IPS-18c (cell line): ENCODE measurements at regions not wholly inside any gene's neighbourhood (a gene's known extent, or its start where the extent isn't known, plus 50 kb on each side); places are given as distances from the start of the nearest gene placed in this dataset.
"Not testable (repeated sequence)": the region's sequence is repeated elsewhere in the genome, so short reads cannot be mapped to it uniquely, and the experiment has no call there.

ENCODE experiments used
- H3K4me3 ChIP-seq: 2 replicates; pipeline ENCODE4 v1.7.0; 2013; ENCODE audit warnings: low read depth, mild to moderate bottlenecking, low read length, moderate library complexity; ENCODE audit not compliant: insufficient read depth
- H3K9me3 ChIP-seq: one replicate; pipeline ENCODE4 v1.6.1; 2013; ENCODE audit warnings: mild to moderate bottlenecking, low read length, moderate library complexity; ENCODE audit not compliant: control insufficient read depth, insufficient read depth

GRCh38 chr14:25400607-25401206, 350.8 kb upstream of the STXBP6 start:
- Histone ChIP-seq H3K9me3 (no peaks in the 10 kb centered on the region), H3K4me3 (no peak overlapping the region)

GRCh38 chr14:25396128-25396527, 346.2 kb upstream of the STXBP6 start:
- H3K9me3 ChIP-seq, result no peaks in the 10 kb centered on the region
- no peak overlapping the region for H3K4me3 ChIP-seq

DNA sequence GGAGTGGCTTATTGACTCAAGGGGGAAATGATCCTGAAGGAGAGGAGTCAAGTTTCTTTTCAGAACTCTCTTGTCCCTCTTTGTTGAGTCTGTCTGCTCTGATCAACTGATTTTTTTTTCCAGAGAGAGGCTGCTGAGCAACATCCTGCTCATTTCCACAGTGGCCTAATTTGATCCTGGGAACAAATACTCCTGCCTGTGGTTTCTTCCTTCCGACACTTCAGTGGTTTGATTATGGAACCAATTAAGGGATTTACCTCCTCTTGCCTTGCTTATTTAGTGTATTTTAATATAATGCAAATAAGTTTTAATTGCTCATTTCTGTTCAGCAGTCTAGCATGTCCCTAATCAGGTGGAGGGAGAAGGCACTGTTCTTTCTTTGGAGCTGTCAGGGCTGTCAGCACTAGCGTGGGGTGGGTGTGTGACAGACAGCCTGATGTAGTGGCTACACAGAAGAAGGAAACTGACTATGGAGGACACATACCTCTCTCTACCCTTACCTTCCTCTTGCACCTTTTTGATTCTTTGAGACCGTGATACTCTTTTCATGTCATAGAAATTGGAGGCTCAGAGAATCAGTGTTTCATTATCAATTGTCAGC, 344.9 kb upstream of the STXBP6 start:
- H3K4me3 ChIP-seq, result no peak overlapping the region
- no peaks in the 10 kb centered on the region for H3K9me3 ChIP-seq

GRCh38 chr14:25394356-25394755, 344.4 kb upstream of the STXBP6 start:
- Histone ChIP-seq H3K9me3 (no peaks in the 10 kb centered on the region), H3K4me3 (no peak overlapping the region)

- no peak overlapping the region for H3K4me3 ChIP-seq
Measured at GRCh38 chr14:25389948-25390347, 340.0 kb upstream of the STXBP6 start.

DNA sequence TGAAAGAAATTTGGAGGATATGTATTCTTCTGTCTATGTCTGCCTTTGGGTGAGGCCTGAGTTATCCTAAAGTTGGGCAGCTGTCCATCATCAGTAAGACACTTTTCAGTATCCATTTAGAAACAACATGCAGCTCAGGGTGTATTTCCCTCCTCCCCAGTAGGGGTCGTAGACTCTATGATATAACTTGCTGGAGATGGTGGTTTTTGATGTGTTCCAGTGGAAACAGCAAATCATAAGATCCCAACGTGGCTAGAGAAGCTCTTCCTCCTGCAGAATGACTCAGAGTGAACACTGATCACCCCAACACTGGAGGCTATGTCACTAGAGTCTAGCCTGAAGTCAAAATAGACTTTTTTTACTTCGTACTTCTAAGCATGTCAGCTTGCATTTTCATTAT, 331.6 kb upstream of the STXBP6 start:
- Histone ChIP-seq H3K9me3 (peaks cover 2% of the 10 kb centered on the region), H3K4me3 (no peak overlapping the region)

More at GRCh38 chr14:25389948-25390347, 340.0 kb upstream of the STXBP6 start:
- peaks cover 2% of the 10 kb centered on the region for H3K9me3 ChIP-seq

DNA sequence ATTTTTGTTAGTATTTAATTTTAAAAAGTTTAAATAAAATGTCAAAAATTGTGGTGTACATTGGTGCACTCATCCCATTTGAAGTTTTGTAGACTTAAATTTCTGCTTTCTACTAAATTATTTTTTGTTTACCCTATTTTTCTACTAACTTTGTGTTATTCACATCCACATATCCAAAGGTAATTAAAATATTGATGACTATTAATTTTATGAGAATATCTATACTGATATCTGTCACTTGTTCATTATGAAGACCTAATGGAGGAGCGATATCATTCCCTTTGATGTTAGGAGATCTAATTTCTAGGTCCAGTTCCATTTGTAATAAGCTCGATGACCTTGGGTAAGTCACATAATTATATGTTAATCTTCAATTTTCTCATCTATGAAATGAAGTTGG, 325.7 kb upstream of the STXBP6 start:
- H3K4me3 ChIP-seq, result no peak overlapping the region
- no peaks in the 10 kb centered on the region for H3K9me3 ChIP-seq

DNA sequence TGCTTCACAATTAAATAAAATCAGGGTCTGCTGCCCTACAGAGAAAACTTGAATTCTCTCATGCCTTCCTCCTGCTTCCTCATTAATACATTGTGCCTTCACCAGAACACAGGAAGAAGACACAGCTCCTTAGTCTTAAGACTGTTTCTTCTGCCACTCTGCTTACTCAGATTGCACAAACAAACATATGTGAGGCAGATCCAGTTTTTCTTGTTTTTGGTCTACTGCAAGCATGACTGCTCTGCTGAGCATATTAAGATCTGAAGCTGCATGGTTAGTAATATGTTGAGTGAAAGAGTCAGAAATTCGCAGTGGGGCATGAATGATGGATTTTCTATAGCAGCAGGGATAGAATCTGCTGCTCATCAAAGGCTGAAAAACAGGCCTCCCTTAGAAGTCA, 321.1 kb upstream of the STXBP6 start:
- no peak overlapping the region for H3K4me3 ChIP-seq
- H3K9me3 ChIP-seq, result no peaks in the 10 kb centered on the region

- not testable (repeated sequence) for H3K4me3 ChIP-seq, H3K9me3 ChIP-seq
Measured at GRCh38 chr14:25370057-25370456, 320.1 kb upstream of the STXBP6 start.

DNA sequence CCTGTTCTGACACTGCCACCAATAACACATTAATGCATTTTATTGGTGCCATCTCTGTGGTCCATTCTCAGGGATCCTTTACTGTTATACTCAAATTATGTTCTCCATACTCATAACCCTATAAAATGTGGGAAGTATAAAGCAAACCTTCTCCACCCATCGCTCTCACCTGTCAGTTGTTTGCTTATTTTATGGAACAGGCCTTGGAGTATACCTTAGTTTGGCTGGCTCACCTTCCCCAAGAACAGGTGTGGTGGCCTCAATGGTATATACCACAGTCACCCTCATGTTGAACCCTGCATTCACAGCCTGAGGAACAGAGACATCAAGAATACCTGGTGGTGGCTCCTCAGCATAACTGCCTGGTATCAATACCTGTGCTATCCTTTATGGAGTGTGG, 308.4 kb upstream of the STXBP6 start:
- Histone ChIP-seq H3K9me3 (no peaks in the 10 kb centered on the region), H3K4me3 (no peak overlapping the region)

- Histone ChIP-seq H3K9me3 (no peaks in the 10 kb centered on the region), H3K4me3 (no peak overlapping the region)
Measured at GRCh38 chr14:25351269-25351668, 301.3 kb upstream of the STXBP6 start.

DNA sequence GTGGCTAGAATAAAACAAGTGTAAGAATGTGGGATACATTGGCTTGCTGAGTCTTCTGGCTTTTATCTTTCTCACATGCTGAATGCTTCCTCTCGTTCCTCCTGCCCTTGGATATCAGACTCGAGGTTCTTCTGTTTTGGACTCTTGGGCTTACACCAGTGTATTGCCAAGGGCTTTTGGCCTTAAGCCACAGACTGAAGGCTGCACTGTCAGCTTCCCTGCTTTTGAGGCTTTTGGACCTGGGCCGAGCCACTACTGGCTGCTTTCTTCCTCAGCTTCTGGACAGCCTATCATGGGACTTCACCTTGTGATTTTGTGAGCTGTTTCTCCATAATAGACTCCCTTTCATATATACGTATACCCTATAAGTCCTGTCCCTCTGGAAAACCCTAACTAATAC, 300.9 kb upstream of the STXBP6 start:
- no peaks in the 10 kb centered on the region for H3K9me3 ChIP-seq

DNA sequence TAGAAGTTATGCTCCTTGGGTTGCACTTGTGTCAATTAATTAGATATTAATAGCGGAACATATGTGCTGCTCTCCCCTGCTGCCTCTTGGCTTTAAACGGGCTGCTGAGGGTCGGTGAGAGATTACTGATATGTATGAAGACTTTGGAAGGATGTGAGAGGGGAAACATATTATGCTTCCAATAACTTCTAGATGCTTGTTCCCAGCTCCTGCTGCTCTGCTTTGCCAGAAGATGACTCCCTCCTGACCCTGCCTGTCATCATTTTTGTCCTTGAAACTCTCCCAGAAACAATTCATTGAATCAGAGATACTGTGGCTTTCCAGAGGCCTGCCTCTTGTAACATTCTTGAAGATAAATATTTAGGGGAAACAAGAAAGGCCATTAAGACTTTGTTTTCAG, 300.1 kb upstream of the STXBP6 start:
- Histone ChIP-seq H3K9me3 (no peaks in the 10 kb centered on the region), H3K4me3 (no peak overlapping the region)

More for the DNA sequence above, 300.9 kb upstream of the STXBP6 start:
- H3K4me3 ChIP-seq, result no peak overlapping the region

- no peak overlapping the region for H3K4me3 ChIP-seq
- H3K9me3 ChIP-seq, result no peaks in the 10 kb centered on the region
Measured at GRCh38 chr14:25349269-25349668, 299.3 kb upstream of the STXBP6 start.

DNA sequence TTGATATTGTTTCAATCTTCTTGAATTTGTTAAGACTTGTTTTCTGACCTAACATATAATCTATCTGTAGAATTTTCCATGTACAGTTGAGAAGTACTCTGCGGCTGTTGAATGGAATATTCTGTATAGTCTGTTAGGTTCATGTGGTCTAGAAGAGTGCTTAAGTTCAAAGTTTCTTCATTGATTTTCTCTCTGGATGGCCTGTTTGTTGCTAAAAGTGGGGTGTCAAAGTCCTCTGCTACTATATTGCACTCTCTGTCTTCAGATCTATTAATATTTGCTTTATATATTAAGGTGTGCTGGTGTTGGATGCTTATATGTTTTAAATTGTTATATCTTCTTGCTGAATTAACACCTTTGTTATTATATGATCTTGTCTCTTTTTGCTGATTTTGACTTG, 290.9 kb upstream of the STXBP6 start:
- no peak overlapping the region for H3K4me3 ChIP-seq
- H3K9me3 ChIP-seq, result peaks cover 2% of the 10 kb centered on the region

GRCh38 chr14:25322784-25323183, 272.8 kb upstream of the STXBP6 start:
- no peak overlapping the region for H3K4me3 ChIP-seq
- H3K9me3 ChIP-seq, result no peaks in the 10 kb centered on the region

DNA sequence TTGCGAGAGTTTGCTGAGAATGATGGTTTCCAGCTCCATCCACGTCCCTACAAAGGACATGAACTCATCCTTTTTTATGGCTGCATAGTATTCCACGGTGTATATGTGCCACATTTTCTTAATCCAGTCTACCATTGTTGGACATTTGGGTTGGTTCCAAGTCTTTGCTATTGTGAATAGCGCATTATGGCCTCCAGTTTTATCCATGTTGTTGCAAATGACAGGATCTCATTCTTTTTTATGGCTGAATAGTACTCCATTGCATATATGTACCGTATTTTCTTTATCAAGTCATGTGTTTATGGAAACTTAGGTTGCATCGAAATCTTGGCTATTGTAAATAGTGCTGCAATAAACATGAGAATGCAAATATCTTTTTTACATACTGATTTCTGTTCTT, 266.1 kb upstream of the STXBP6 start:
- not testable (repeated sequence) for H3K4me3 ChIP-seq, H3K9me3 ChIP-seq

- H3K4me3 ChIP-seq, result no peak overlapping the region
- H3K9me3 ChIP-seq, result no peaks in the 10 kb centered on the region
Measured at GRCh38 chr14:25308244-25308643, 258.3 kb upstream of the STXBP6 start.

- H3K9me3 ChIP-seq, result no peaks in the 10 kb centered on the region
- no peak overlapping the region for H3K4me3 ChIP-seq
Measured at GRCh38 chr14:25303934-25304333, 254.0 kb upstream of the STXBP6 start.
